ENCODE measurements at regions not wholly inside any gene's neighbourhood (a gene's known extent, or its start where the extent isn't known, plus 50 kb on each side); places are given as distances from the start of the nearest gene placed in this dataset.

DNA sequence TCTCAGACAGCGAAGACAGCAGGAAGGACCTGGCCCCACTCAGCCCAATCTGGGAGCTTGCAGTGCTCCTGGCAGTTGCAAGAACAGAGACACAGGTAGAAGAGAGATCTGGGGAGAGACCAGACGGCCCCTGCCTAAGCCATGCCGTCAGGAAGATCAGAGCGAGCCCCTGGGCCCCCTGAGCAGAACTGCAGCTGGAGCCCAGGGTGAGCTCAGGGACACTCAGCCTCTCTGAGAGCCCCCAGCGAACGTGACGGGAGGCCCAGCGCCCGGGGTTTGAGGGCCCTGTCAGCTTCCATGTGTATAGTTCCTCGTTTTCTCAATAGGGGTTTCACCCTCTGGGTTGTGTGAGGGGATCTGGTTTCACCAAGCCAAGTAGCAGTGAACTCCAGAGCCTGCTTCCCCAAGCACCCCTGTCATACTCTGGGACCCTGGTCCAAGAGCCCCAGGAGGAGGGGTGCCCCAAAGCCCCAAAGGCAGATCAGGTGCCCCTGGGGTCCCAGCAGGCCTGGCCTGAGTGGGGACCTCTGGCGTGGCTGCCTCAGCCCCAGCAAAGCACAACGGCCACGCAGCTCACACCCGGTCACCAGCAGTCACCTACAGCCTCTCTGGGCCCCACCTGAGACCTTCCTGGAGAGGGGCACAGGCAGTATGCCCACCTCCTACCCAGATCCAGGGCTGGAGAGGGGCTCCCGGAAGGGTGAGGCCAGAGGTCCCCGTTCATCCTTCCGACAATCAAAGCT is 431.3 kb upstream of the MYT1L start:
- TF ChIP-seq, protein P1, sequence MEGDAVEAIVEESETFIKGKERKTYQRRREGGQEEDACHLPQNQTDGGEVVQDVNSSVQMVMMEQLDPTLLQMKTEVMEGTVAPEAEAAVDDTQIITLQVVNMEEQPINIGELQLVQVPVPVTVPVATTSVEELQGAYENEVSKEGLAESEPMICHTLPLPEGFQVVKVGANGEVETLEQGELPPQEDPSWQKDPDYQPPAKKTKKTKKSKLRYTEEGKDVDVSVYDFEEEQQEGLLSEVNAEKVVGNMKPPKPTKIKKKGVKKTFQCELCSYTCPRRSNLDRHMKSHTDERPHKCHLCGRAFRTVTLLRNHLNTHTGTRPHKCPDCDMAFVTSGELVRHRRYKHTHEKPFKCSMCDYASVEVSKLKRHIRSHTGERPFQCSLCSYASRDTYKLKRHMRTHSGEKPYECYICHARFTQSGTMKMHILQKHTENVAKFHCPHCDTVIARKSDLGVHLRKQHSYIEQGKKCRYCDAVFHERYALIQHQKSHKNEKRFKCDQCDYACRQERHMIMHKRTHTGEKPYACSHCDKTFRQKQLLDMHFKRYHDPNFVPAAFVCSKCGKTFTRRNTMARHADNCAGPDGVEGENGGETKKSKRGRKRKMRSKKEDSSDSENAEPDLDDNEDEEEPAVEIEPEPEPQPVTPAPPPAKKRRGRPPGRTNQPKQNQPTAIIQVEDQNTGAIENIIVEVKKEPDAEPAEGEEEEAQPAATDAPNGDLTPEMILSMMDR (IDR thresholded peaks at IDR 0.05; ENCODE audit: low read length) = no peak
- TF ChIP-seq EZH2 (IDR thresholded peaks at IDR 0.05; ENCODE audit: borderline replicate concordance, low read length) = no peak
